ENCODE measurements at regions not wholly inside any gene's neighbourhood (a gene's known extent, or its start where the extent isn't known, plus 50 kb on each side); places are given as distances from the start of the nearest gene placed in this dataset.

GRCh38 chr1:90768098-90768497, 51.0 kb upstream of the BARHL2 start:
- TF ChIP-seq CTCF (IDR thresholded peaks at IDR 0.05; ENCODE audit: control extremely low read depth in 1 of 3, insufficient read depth in 1 of 3, low read depth in 1 of 3, low read length in 3 of 3) (no peak), TAF1 (IDR thresholded peaks at IDR 0.05; ENCODE audit: low read depth, low read length) (no peak), YY1 (IDR thresholded peaks at IDR 0.05; ENCODE audit: low read depth, low read length) (no peak)

Data from H1 (cell line).